HepG2 (cell line): ENCODE measurements at regions not wholly inside any gene's neighbourhood (a gene's known extent, or its start where the extent isn't known, plus 50 kb on each side); places are given as distances from the start of the nearest gene placed in this dataset.

Source experiments
- ATAC-seq: fragments of 200-7000 bp; cut with Tn5 transposase; 3 replicates; pipeline ENCODE4 v1.9.1; 2020; ENCODE audit warnings: mild to moderate bottlenecking, moderate library complexity
- BruUV-seq: library from RNA; stranded (reverse); fragments of 400-500 nt; replicated peaks from 2 replicates; lab custom pipeline; 2021; lab: Mats Ljungman, UMichigan
- CTCF ChIA-PET: fragments of 300-600 bp; formaldehyde crosslinking; extraction: SDS; loops from one replicate; lab custom pipeline; 2021; ENCODE audit warnings: low total read pairs, inconsistent platforms, low intra/inter-chr PET ratio; lab: Yijun Ruan, JAX
- POLR2A ChIA-PET: fragments of 350-600 bp; sonication (Branson Sonifier 250); formaldehyde crosslinking; loops from one replicate; lab custom pipeline; 2020; ENCODE audit warnings: antibody characterized with exemption, inconsistent platforms; lab: Yijun Ruan, JAX
- DNase-seq: peaks from one replicate; pipeline ENCODE4 v3.0.0-alpha.2; 2015; ENCODE audit warnings: low spot score
- FAIRE-seq: peaks from 3 replicates; lab custom pipeline; 2011; peaks lifted over from hg19 to GRCh38; lab: Jason Lieb, UNC
- H2AFZ ChIP-seq: one replicate; pipeline ENCODE4 v1.6.1; 2011; ENCODE audit warnings: low read length, inconsistent platforms
- H3K27ac ChIP-seq: fragments of 300-600 bp; 3 replicates; pipeline ENCODE4 v1.8.0; 2011; ENCODE audit warnings: mixed run types, mild to moderate bottlenecking, mixed read lengths, low read length, inconsistent platforms; ENCODE audit not compliant: insufficient read depth; ENCODE audit errors: extremely low read length
- H3K27me3 ChIP-seq, 2 experiments: fragments of 200-600 bp in 1 of 2; 2 replicates in 1 of 2; 3 replicates in 1 of 2; pipeline versions ENCODE4 v1.6.0 to v1.8.0; 2011; ENCODE audit warnings: low read length in 2 of 2, mild to moderate bottlenecking in 2 of 2, moderate library complexity in 2 of 2, inconsistent platforms in 1 of 2; ENCODE audit not compliant: insufficient read depth in 2 of 2, control insufficient read depth in 1 of 2
- H3K36me3 ChIP-seq, 2 experiments: fragments of 200-600 bp in 1 of 2; replicated peaks in 1 of 2; 2 replicates in 1 of 2; 3 replicates in 1 of 2; pipeline versions ENCODE4 v1.5.1 to v1.8.0; 2011; ENCODE audit warnings: low read length in 2 of 2, inconsistent platforms in 1 of 2; ENCODE audit not compliant: insufficient read depth in 2 of 2, control insufficient read depth in 1 of 2
- H3K4me1 ChIP-seq: 2 replicates; pipeline ENCODE4 v1.5.1; 2012; ENCODE audit warnings: low read length, inconsistent platforms; ENCODE audit not compliant: insufficient read depth
- H3K4me2 ChIP-seq: 2 replicates; pipeline ENCODE4 v1.6.0; 2011; ENCODE audit warnings: low read depth, low read length, inconsistent platforms
- H3K4me3 ChIP-seq, 3 experiments: fragments of 200-600 bp in 1 of 3; sonication (generic), shearing (Covaris generic) in 1 of 3; replicated peaks in 1 of 3; 2 replicates each; pipeline ENCODE4 v1.5.1; 2011 to 2016; ENCODE audit warnings: low read length in 3 of 3, inconsistent platforms in 2 of 3, low read depth in 2 of 3, mild to moderate bottlenecking in 2 of 3, control low read depth in 1 of 3, mixed read lengths in 1 of 3; ENCODE audit not compliant: insufficient read depth in 1 of 3
- H3K79me2 ChIP-seq: one replicate; pipeline ENCODE4 v1.6.1; 2011; ENCODE audit warnings: low read length, inconsistent platforms; ENCODE audit not compliant: insufficient read depth
- H3K9ac ChIP-seq: 2 replicates; pipeline ENCODE4 v1.6.0; 2011; ENCODE audit warnings: mild to moderate bottlenecking, low read depth, low read length, inconsistent platforms; ENCODE audit not compliant: insufficient read depth
- H3K9me3 ChIP-seq: 2 replicates; pipeline ENCODE4 v1.5.1; 2012; ENCODE audit warnings: mild to moderate bottlenecking, low read length
- H4K20me1 ChIP-seq: 2 replicates; pipeline ENCODE4 v1.6.0; 2011; ENCODE audit warnings: inconsistent platforms, mild to moderate bottlenecking, low read length, moderate library complexity; ENCODE audit not compliant: insufficient read depth
- GTF2F1 ChIP-seq: fragments of 150-350 bp; IDR thresholded peaks from 2 replicates; pipeline ENCODE4 v1.6.1; 2014; ENCODE audit warnings: low read length
- KAT8 ChIP-seq: IDR thresholded peaks from 2 replicates; pipeline ENCODE4 v1.6.1; 2016; ENCODE audit warnings: missing genetic modification reagents, missing compliant biosample characterization
- KDM5A ChIP-seq: fragments of 200-600 bp; sonication (generic); IDR thresholded peaks from 2 replicates; pipeline ENCODE4 v1.7.0; 2018; ENCODE audit warnings: antibody characterized with exemption, mild to moderate bottlenecking, low read length, borderline replicate concordance
- SRSF4 ChIP-seq: fragments of 200-400 bp; formaldehyde crosslinking; IDR thresholded peaks from one replicate; pipeline ENCODE4 v1.6.1; 2018; ENCODE audit warnings: mild to moderate bottlenecking, low read depth, low read length, moderate library complexity; ENCODE audit not compliant: poor library complexity, severe bottlenecking
- TFDP1 ChIP-seq: IDR thresholded peaks from 2 replicates; pipeline ENCODE4 v1.6.1; 2016; ENCODE audit warnings: missing compliant biosample characterization, missing genetic modification reagents, borderline replicate concordance
- ZNF274 ChIP-seq: sonication (generic); formaldehyde crosslinking; IDR thresholded peaks from 2 replicates; pipeline ENCODE4 v1.5.1; 2020; ENCODE audit warnings: mild to moderate bottlenecking, missing genetic modification reagents
- ZNF33A ChIP-seq: sonication (generic); formaldehyde crosslinking; IDR thresholded peaks from 2 replicates; pipeline ENCODE4 v1.5.1; 2020; ENCODE audit warnings: missing genetic modification reagents, mild to moderate bottlenecking, moderate library complexity, borderline replicate concordance
- WGBS: methylation state at CpG from one replicate; pipeline ENCODE4 v1.1.6; 2017; ENCODE audit warnings: low lambda C conversion rate; 5-methylcytosine and 5-hydroxymethylcytosine counted together
- in situ Hi-C: cut with HindIII; loops from 2 replicates; pipeline ENCODE4 v1.10.0; 2017; ENCODE audit warnings: low pct_unique_long_range_greater_than_20kb; ENCODE audit not compliant: extremely low pct_ligation_motif_present
- intact Hi-C: fragments of 100-400 bp; cut with micrococcal nuclease; formaldehyde crosslinking; loops from one replicate; pipeline ENCODE4 v1.10.0; 2022; ENCODE audit not compliant: unreplicated experiment
- TF ChIP-seq, protein P1 (sequence below): sonication (generic); formaldehyde crosslinking; IDR thresholded peaks from 2 replicates; pipeline ENCODE4 v1.4.0; 2020; ENCODE audit warnings: mild to moderate bottlenecking, missing genetic modification reagents
- TF ChIP-seq, protein P2 (sequence below): sonication (generic); formaldehyde crosslinking; conservative IDR thresholded peaks from 2 replicates; pipeline ENCODE4 v1.8.0; 2022; ENCODE audit warnings: mild to moderate bottlenecking, moderate library complexity, missing genetic modification reagents

DNA sequence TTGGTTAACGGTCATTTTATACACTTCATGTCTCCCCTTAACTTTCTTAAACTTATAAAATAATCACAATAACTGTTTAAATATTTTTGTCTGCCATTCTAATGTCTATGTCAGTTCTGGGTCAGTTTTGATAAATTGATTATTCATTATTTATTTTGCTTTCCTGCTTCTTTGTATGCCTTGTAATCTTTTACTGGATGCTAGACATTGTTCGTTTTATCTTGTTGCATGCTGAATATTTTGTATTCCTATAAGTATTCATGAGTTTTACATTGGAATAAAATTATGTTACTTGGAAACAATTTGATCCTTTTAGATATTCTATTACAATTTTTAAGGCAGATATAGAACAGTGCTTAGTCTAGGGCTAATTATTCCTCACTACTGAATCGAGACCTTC, 952.0 kb downstream of the NR2F1-AS1 start:
- Histone ChIP-seq H3K4me3 (no peak overlapping the region), H3K9ac (no peak overlapping the region), H3K27me3 (no peaks in the 10 kb centered on the region), H3K27ac (no peak overlapping the region), H4K20me1 (no peaks in the 10 kb centered on the region), H3K4me1 (no peaks in the 10 kb centered on the region), H2AFZ (no peak overlapping the region), H3K9me3 (no peaks in the 10 kb centered on the region), H3K4me2 (no peak overlapping the region), H3K79me2 (no peaks in the 10 kb centered on the region), H3K36me3 (no peaks in the 10 kb centered on the region)
- ATAC-seq (no peak), DNase-seq (no peak), FAIRE-seq (no peak)
- no TSS peak for BruUV-seq
- TF ChIP-seq TFDP1 (CRISPR knock-in tag) = no peak
- TF ChIP-seq, protein P1, sequence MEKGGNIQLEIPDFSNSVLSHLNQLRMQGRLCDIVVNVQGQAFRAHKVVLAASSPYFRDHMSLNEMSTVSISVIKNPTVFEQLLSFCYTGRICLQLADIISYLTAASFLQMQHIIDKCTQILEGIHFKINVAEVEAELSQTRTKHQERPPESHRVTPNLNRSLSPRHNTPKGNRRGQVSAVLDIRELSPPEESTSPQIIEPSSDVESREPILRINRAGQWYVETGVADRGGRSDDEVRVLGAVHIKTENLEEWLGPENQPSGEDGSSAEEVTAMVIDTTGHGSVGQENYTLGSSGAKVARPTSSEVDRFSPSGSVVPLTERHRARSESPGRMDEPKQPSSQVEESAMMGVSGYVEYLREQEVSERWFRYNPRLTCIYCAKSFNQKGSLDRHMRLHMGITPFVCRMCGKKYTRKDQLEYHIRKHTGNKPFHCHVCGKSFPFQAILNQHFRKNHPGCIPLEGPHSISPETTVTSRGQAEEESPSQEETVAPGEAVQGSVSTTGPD = no peak
- no peak for TF ChIP-seq SRSF4
- TF ChIP-seq KAT8 (CRISPR knock-in tag) = no peak
- no peak for TF ChIP-seq ZNF33A (CRISPR knock-in tag)
- TF ChIP-seq GTF2F1 = no peak
- no peak for TF ChIP-seq ZNF274
- TF ChIP-seq, protein P2, sequence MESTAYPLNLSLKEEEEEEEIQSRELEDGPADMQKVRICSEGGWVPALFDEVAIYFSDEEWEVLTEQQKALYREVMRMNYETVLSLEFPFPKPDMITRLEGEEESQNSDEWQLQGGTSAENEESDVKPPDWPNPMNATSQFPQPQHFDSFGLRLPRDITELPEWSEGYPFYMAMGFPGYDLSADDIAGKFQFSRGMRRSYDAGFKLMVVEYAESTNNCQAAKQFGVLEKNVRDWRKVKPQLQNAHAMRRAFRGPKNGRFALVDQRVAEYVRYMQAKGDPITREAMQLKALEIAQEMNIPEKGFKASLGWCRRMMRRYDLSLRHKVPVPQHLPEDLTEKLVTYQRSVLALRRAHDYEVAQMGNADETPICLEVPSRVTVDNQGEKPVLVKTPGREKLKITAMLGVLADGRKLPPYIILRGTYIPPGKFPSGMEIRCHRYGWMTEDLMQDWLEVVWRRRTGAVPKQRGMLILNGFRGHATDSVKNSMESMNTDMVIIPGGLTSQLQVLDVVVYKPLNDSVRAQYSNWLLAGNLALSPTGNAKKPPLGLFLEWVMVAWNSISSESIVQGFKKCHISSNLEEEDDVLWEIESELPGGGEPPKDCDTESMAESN (CRISPR knock-in tag) = no peak
- no peak for TF ChIP-seq KDM5A
- in situ Hi-C loops = no loop called here
- CTCF ChIA-PET = no interaction called here
- POLR2A ChIA-PET = no interaction called here
- intact Hi-C loops = no loop called here
- WGBS = 8% methylated on average over 3 of the region's 3 CpGs
